CD4-positive, alpha-beta T cell treated with Interleukin-6 for 4 hours (primary cell): ENCODE measurements at regions not wholly inside any gene's neighbourhood (a gene's known extent, or its start where the extent isn't known, plus 50 kb on each side); places are given as distances from the start of the nearest gene placed in this dataset.
"Not testable (repeated sequence)": the region's sequence is repeated elsewhere in the genome, so short reads cannot be mapped to it uniquely, and the experiment has no call there.

Experiments
- DNase-seq: peaks from one replicate; pipeline ENCODE4 v3.0.0-alpha.2; 2020; ENCODE audit warnings: mixed read lengths

GRCh38 chr3:75453839-75454238 lies 210.3 kb upstream of the FRG2C start:
- DNase-seq, result not testable (repeated sequence)

DNA sequence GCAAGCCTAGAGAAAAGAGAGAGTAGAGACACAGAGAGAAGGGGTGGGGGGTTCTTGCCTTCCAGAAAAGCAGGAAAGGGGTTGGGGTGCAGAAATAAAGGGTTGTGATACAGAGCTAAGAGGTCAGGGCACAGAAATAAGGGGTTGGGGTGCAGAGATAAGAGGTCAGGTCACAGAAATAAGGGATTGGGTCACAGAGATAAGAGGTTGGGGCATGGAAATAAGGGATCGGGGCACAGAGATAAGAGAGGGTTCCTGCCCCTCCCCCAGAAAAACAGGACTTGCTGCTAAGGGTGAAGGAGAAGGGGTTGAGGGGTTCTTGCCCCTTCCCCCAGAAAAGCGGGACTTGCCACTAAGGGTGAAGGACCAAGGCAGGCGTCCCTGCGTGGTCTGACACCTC lies 189.6 kb upstream of the FRG2C start:
- not testable (repeated sequence) for DNase-seq

- not testable (repeated sequence) for DNase-seq
Observed at GRCh38 chr3:75496600-75496999, 167.5 kb upstream of the FRG2C start.

DNA sequence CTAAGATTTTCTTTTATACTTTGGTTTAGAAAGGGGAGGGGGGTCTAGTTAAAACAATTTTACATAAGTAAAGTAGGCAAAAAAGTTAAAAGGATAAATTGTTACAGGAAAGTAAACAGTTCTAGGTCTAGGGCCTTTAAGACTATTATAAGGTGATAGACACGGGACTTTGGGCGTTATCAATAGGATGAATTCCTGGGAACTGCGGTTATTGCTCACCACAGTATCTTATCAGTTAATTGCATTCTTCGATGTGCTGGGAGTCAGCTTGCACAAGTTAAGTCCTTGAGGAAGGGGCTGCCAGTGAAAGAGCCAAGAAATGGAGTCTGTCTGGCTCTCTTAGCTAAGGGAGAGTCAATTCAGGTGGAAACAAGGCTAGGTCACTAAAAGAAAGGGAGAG lies 163.8 kb upstream of the FRG2C start:
- not testable (repeated sequence) for DNase-seq

- not testable (repeated sequence) for DNase-seq
Observed at GRCh38 chr3:75502171-75502570, 162.0 kb upstream of the FRG2C start.

DNA sequence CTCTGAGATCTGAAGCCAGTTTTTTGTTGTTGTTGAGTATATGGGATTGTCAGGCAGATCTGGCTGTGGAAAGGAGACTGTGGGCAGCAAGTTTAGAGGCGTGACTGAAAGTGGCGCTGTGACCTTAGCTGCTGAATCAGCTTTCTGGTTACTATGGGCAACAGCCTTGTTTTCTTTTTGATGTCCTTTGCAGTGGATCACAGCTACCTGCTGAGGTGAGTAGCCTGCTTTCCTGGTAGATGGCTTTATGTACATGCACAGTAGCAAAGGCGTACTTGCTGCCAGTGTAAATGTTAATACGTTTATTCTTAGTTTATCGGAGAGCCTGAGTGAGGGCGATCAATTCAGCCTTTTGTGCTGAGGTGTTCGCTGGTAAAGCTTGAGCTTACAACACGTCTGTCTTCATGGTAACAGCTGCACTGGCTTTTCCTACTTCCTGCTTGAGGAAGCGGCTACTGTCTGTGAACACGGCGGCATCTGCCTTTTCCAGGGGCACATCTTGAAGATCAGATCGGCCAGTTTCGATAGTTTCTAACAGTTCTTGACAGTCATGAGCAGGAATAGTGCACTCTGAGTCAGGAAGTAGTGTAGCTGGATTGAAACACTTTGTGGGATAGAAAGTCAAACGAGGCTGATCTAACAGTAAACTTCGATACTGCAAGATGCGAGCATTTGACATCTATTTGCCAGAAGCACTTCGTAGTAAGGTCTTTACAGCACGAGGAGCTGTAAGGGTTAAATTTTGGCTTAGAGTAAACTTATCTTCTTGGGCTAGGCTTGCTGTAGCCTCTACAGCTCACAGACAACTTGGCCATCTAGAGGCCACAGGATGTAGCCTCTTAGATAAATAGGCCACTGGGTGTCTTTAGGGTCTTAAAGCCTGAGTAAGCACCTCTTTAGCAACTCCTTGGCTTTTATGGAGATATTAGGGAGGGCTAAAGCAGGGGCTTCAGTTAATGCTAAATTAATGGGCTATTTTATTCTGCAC lies 161.1 kb upstream of the FRG2C start:
- not testable (repeated sequence) for DNase-seq

- no peak for DNase-seq
Observed at GRCh38 chr3:75506603-75507002, 157.5 kb upstream of the FRG2C start.

DNA sequence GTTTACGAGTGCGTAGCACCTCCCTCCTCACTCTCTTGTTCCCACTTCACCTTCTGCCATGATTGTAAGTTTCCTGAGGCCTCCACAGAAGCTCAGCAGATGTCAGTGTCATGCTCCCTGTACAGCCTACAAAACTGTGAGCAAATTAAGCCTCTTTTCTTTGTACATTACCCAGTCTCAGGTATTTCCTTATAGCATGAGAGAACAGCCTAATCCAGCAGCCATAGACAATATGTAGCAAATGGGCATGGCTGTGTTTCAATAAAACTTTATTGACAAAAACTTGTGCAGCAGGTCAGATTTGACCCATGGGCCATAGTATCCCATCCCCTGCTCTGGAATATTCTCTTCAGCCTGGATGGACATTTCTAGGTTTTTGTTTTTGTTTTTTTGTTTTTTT lies 156.2 kb upstream of the FRG2C start:
- DNase-seq, result not testable (repeated sequence)

DNA sequence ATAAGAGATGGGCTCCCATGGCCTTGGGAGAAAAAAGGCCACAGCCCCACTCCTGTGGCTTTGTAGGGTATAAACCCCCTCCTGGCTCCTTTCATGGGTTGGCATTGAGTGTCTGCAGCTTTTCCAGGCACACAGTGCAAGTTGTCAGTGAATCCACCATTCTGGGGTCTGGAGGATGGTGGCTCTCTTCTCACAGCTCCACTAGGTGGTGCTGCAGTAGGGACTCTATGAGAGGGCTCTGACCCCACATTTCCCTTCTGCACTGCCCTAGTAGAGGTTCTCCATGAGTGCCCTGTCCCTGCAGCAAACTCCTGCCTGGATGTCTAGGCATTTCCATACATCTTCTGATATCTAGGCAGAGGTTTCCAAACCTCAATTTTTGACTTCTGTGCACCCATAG lies 136.5 kb upstream of the FRG2C start:
- DNase-seq, result not testable (repeated sequence)

- DNase-seq, result not testable (repeated sequence)
Observed at GRCh38 chr3:75552095-75552494, 112.0 kb upstream of the FRG2C start.

DNA sequence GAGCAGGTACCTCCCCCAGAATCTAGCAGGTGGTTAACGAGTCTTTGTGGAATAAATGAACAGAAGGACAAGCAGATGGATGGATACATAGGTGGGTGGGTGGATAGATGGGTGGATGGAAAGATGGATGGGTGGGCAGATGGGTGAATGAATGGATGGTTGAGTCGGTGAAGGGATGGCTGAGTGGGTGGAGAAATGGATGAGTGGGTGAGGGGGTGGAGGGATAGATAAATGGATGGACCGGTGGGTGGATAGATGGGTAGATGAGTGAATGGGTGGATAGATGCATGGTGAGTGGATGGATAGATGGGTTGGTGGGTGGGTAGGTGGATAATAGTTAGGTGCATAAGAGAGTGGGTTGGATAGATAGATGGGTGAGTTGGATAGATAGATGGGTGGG lies 99.7 kb upstream of the FRG2C start:
- not testable (repeated sequence) for DNase-seq

GRCh38 chr3:75572303-75572702 lies 91.8 kb upstream of the FRG2C start:
- DNase-seq, result not testable (repeated sequence)

DNA sequence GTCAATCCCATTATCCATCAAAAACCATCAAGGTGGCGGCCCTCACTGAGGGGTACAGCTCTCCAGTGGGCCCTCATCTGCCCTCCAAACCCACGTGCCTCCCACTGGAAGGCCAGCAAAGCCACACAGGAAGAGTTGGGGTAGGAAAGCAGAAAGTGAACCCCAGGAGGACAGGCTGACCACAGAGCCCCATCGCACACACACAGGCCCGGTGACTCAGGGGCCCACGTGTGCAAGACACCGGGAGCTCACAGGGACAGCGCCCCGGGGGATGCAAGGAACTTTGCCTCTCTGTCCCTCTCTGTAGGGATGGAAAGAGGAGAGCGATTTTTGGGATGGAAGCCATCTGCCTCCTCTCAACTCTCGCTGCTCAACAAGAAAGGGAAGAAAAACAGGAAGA lies 85.0 kb upstream of the FRG2C start:
- not testable (repeated sequence) for DNase-seq

GRCh38 chr3:75579536-75579935 lies 84.6 kb upstream of the FRG2C start:
- DNase-seq, result not testable (repeated sequence)

DNA sequence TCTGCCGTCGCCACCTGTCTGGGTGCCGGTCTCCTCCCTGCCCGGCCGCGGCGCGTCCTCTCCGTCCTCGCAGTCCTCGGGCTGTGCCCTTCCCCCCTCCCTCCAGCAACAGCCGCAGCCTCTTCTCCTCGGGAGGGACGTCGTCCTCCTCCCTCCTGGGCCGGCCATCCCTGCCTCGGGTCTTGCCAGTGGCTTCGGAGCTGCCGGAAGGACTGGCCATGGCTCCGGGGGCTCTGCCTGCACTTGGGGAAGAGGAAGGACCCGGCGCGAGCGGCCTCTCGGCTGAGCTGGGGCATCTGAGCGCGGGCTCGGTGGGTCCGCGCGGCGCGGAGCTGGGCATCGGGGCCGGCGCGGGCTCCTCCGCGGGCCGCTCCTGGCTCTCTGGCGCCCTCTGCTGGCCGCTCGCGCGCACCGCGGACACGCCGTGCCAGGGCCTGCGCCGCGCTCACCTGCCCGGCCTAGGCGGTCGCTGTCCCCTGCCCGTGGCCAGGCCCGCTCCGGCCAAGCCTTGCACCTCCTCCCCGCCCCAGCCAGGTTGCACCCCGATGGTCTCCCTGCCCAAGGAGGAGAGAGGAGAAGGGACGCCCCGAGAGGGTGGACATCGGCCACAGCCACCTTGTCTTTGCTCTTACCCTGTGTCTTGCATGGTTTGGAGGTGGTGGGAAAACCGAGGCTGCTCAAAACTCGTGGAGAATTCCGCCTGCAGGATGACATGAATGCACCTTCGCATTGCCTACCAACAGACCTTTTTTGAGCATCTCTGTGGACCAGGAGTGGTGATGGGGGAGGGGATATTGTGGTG lies 83.9 kb upstream of the FRG2C start:
- DNase-seq, result not testable (repeated sequence)

DNA sequence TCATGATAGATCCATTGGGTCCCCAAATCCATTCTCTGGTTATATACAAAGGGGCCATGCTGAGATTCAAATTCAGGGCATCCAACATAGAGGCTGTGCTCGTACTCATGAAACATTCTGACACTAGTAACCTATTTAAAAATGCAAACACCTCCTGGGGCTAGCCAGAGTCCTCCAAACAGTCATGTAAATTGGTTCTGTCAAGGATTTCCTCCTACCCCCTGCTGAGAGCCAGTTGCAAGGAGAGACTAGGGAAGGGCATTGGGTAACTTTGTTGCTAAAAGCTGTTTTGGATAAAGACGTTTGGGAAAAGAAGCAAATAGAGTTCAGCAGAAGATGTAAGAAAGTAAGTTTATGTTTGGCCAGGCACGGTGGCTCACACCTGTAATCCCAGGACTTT lies 81.6 kb upstream of the FRG2C start:
- not testable (repeated sequence) for DNase-seq

DNA sequence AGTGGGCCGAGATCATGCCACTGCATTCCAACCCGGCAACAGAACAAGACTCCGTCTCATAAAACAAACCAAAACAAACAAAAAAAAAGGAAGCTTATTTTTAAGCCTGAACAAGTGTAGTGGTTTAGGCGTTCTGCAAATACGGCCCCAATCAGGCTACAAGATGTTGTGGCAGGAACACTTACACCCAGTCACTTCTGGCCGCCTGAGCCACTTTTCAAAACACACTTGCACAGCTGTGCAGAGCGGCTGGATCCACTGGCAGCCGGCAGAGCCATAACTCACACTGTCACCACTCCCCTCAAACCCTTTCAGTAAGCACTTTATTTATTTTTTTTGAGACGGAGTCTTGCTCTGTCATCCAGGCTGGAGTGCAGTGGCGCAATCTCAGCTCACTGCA lies 81.0 kb upstream of the FRG2C start:
- DNase-seq, result not testable (repeated sequence)

DNA sequence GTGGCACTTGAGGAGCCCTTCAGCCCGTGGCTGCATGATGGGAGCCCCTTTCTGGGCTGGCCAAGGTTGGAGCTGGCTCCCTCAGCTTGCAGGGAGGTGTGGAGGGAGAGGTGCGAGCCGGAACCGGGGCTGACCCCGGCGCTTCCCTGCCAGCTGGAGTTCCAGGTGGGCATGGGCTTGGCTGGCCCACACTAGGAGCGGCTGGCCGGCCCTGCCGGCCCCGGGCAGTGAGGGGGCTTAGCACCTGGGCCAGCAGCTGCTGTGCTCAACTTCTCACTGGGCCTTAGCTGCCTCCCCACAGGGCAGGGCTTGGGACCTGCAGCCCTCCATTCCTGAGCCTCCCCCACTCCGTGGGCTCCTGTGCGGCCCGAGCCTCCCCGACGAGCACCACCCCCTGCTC lies 76.4 kb upstream of the FRG2C start:
- DNase-seq, result not testable (repeated sequence)

DNA sequence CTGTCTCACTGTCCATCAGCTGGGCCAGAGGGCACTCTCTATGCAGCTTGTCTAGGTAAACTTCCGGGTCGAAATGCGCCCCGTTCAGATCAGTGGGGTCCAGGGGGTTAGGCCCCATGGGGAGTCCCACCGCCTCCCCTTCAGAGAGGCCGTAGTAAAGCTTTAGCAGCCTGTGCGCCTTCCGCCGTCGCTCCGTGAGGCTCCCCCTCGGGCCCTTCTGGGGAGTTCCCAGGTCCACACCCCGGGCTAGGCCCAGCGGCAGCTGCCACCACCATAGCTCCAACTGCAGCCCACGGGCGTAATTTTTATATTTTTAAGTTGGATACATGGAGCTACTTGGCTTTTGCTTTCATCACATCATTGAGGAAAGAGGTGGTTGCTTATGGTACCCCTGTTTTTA lies 73.7 kb upstream of the FRG2C start:
- DNase-seq, result not testable (repeated sequence)

- not testable (repeated sequence) for DNase-seq
Observed at GRCh38 chr3:75604286-75604934, 59.7 kb upstream of the FRG2C start.

DNA sequence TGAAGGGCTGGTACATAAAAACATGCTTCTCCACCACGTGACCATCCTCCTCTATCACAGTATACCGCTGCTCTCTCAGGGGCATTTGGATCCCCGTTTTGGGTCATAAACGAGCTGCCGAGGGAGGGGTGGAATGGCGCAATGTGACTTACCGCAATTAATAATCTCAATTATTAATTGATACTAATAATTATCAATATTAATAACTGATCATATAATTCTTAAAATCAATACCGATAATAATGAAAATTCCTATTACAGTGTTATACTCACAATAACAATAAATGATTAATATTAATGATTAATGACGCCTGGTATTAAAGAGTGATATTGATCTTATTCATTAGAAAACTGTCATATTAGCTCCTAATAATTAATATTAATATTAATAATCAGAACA lies 56.1 kb upstream of the FRG2C start:
- not testable (repeated sequence) for DNase-seq

DNA sequence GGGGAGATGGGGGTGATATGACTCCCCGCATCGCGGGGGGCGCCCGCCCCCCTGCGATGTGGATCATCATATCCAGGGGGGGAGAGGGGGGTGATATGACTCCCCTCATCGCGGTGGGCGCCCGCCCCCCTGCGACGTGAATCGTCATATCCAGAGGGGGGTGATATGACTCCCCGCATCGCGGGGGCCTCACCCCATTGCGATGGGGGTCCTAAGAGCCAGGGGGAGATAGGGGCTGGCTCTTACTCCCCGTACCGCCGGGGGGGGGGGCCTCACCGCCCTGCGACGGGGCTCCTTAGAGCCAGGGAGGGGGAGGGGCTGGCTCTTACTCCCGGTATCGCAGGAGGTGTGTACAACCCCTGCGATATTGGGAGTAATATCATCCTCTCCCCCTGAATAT lies 54.5 kb upstream of the FRG2C start:
- DNase-seq, result not testable (repeated sequence)

- DNase-seq, result no peak
Observed at GRCh38 chr3:75610773-75611172, 53.4 kb upstream of the FRG2C start.
